ENCODE measurements at regions not wholly inside any gene's neighbourhood (a gene's known extent, or its start where the extent isn't known, plus 50 kb on each side); places are given as distances from the start of the nearest gene placed in this dataset.

- Histone ChIP-seq H3K27me3 (no peaks in the 10 kb centered on the region), H3K4me3 (no peak overlapping the region), H3K9me3 (no peaks in the 10 kb centered on the region), H3K4me1 (no peaks in the 10 kb centered on the region), H3K36me3 (no peaks in the 10 kb centered on the region), H3K27ac (no peak overlapping the region)
- DNase-seq = no peak
- TF ChIP-seq POLR2A (IDR thresholded peaks at IDR 0.05) (no peak), CTCF (IDR thresholded peaks at IDR 0.05 in 4 of 5, conservative IDR thresholded peaks at IDR 0.05 in 1 of 5) (no peak)
- ATAC-seq = no peak
- intact Hi-C loops (cut with DNase I; ENCODE audit: low total_unique reads) = no loop called here
- in situ Hi-C loops (cut with MboI; ENCODE audit: low sequenced_read_pairs in 4 of 4) = no loop called here
Observed at GRCh38 chr11:87575088-87575487, 537.4 kb downstream of the TMEM135 start.

GRCh38 chr11:87574193-87574592, 536.5 kb downstream of the TMEM135 start:
- H3K27me3 ChIP-seq = no peaks in the 10 kb centered on the region
- intact Hi-C loops (cut with DNase I; ENCODE audit: low total_unique reads) (no loop called here), in situ Hi-C loops (cut with MboI; ENCODE audit: low sequenced_read_pairs in 4 of 4) (no loop called here)
- ATAC-seq = no peak
- TF ChIP-seq CTCF (IDR thresholded peaks at IDR 0.05 in 4 of 5, conservative IDR thresholded peaks at IDR 0.05 in 1 of 5) (no peak), POLR2A (IDR thresholded peaks at IDR 0.05) (no peak)
- no peaks in the 10 kb centered on the region for H3K9me3 ChIP-seq
- H3K27ac ChIP-seq = no peak overlapping the region
- no peak overlapping the region for H3K4me3 ChIP-seq
- no peaks in the 10 kb centered on the region for H3K4me1 ChIP-seq
- no peak for DNase-seq
- H3K36me3 ChIP-seq = no peaks in the 10 kb centered on the region

- Histone ChIP-seq H3K27ac (no peak overlapping the region), H3K4me3 (no peak overlapping the region), H3K4me1 (no peaks in the 10 kb centered on the region), H3K36me3 (no peaks in the 10 kb centered on the region), H3K27me3 (no peaks in the 10 kb centered on the region), H3K9me3 (no peaks in the 10 kb centered on the region)
- intact Hi-C loops (cut with DNase I; ENCODE audit: low total_unique reads) (no loop called here), in situ Hi-C loops (cut with MboI; ENCODE audit: low sequenced_read_pairs in 4 of 4) (no loop called here)
- DNase-seq (no peak), ATAC-seq (no peak)
- TF ChIP-seq CTCF (IDR thresholded peaks at IDR 0.05 in 4 of 5, conservative IDR thresholded peaks at IDR 0.05 in 1 of 5) = no peak
- no peak for TF ChIP-seq POLR2A (IDR thresholded peaks at IDR 0.05)
Observed at GRCh38 chr11:87573708-87574107, 536.0 kb downstream of the TMEM135 start.

DNA sequence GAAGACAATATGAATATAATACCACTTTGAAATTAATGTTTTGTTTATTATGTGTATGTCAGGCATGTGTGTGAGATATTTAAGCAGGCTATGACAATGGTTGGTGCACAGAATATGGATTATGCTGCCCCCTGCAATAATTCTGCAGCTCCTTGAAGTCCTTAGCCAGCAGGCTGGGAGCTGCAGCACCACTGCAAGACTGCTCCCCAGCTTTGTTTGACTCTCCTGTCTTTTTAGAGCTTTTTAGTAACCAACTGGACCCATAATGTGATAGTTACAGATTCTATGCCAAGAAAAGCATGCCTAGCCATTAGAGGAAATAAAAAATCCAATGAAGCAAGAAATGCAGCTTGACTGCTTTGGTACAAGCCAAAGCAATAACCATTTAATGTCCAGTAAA, 535.1 kb downstream of the TMEM135 start:
- no peak for DNase-seq
- intact Hi-C loops (cut with DNase I; ENCODE audit: low total_unique reads) (no loop called here), in situ Hi-C loops (cut with MboI; ENCODE audit: low sequenced_read_pairs in 4 of 4) (no loop called here)

More for the DNA sequence above, 535.1 kb downstream of the TMEM135 start:
- no peak overlapping the region for H3K4me3 ChIP-seq
- no peak for ATAC-seq
- H3K36me3 ChIP-seq = no peaks in the 10 kb centered on the region
- H3K9me3 ChIP-seq = no peaks in the 10 kb centered on the region
- TF ChIP-seq POLR2A (IDR thresholded peaks at IDR 0.05) (no peak), CTCF (IDR thresholded peaks at IDR 0.05 in 4 of 5, conservative IDR thresholded peaks at IDR 0.05 in 1 of 5) (no peak)
- H3K4me1 ChIP-seq = no peaks in the 10 kb centered on the region
- H3K27me3 ChIP-seq = no peaks in the 10 kb centered on the region
- no peak overlapping the region for H3K27ac ChIP-seq
